ENCODE measurements at regions not wholly inside any gene's neighbourhood (a gene's known extent, or its start where the extent isn't known, plus 50 kb on each side); places are given as distances from the start of the nearest gene placed in this dataset.

- TF ChIP-seq CTCF (IDR thresholded peaks at IDR 0.05) (no peak), POLR2A (IDR thresholded peaks at IDR 0.05) (no peak)
These were observed 296.6 kb upstream of the GRAMD2B start for GRCh38 chr5:126126574-126126973.
